CD14-positive monocyte (primary cell): ENCODE measurements at regions not wholly inside any gene's neighbourhood (a gene's known extent, or its start where the extent isn't known, plus 50 kb on each side); places are given as distances from the start of the nearest gene placed in this dataset.

Experiments used
- DNase-seq, 3 donors: peaks; one replicate each; pipeline ENCODE4 v3.0.0-alpha.2; 2011 to 2022
- H2AFZ ChIP-seq: 2 replicates; pipeline ENCODE4 v1.6.0; 2012; ENCODE audit warnings: mild to moderate bottlenecking, low read depth, low read length, inconsistent platforms; ENCODE audit not compliant: insufficient read depth, poor library complexity, severe bottlenecking
- H3K27ac ChIP-seq, 2 donors: 1 replicate in 1 of 2; 2 replicates in 1 of 2; pipeline ENCODE4 v1.5.1; 2012 to 2013; ENCODE audit warnings: low read length in 2 of 2, control low read depth in 1 of 2, inconsistent platforms in 1 of 2, low read depth in 1 of 2, mild to moderate bottlenecking in 1 of 2
- H3K27me3 ChIP-seq, 2 donors: one replicate each; pipeline versions ENCODE4 v1.6.0 to v1.6.1; 2011 to 2013; ENCODE audit warnings: low read length in 2 of 2; ENCODE audit not compliant: control insufficient read depth in 2 of 2, insufficient read depth in 2 of 2
- H3K36me3 ChIP-seq, 2 donors: replicated peaks in 1 of 2; 1 replicate in 1 of 2; 2 replicates in 1 of 2; pipeline versions ENCODE4 v1.5.1 to v1.6.1; 2012 to 2013; ENCODE audit warnings: low read length in 2 of 2, control low read depth in 1 of 2, inconsistent platforms in 1 of 2, mild to moderate bottlenecking in 1 of 2; ENCODE audit not compliant: insufficient read depth in 2 of 2, control insufficient read depth in 1 of 2
- H3K4me1 ChIP-seq, 2 donors: 1 replicate in 1 of 2; 2 replicates in 1 of 2; pipeline versions ENCODE4 v1.5.1 to v1.6.1; 2012 to 2013; ENCODE audit warnings: low read length in 2 of 2, control low read depth in 1 of 2, inconsistent platforms in 1 of 2, mild to moderate bottlenecking in 1 of 2, moderate library complexity in 1 of 2; ENCODE audit not compliant: insufficient read depth in 2 of 2, control insufficient read depth in 1 of 2
- H3K4me2 ChIP-seq: replicated peaks from 2 replicates; pipeline ENCODE3; 2012; ENCODE audit warnings: low read length, moderate library complexity, mild to moderate bottlenecking; ENCODE audit not compliant: poor library complexity, severe bottlenecking; ENCODE audit errors: extremely low read depth
- H3K4me3 ChIP-seq, 3 experiments: fragments of 200-600 bp in 1 of 3; sonication (generic) in 1 of 3; replicated peaks in 1 of 3; 1 replicate in 2 of 3; 2 replicates in 1 of 3; pipeline ENCODE4 v1.5.1; 2011 to 2013; ENCODE audit warnings: low read length in 3 of 3, mild to moderate bottlenecking in 3 of 3, control low read depth in 2 of 3, low read depth in 2 of 3, inconsistent platforms in 1 of 3, moderate library complexity in 1 of 3
- H3K79me2 ChIP-seq: 2 replicates; pipeline ENCODE4 v1.6.0; 2012; ENCODE audit warnings: mild to moderate bottlenecking, control low read depth, inconsistent platforms, low read length, moderate library complexity; ENCODE audit not compliant: insufficient read depth
- H3K9ac ChIP-seq: 2 replicates; pipeline ENCODE4 v1.6.0; 2017; ENCODE audit warnings: low read length, mild to moderate bottlenecking; ENCODE audit not compliant: insufficient read depth, poor library complexity, severe bottlenecking
- H3K9me3 ChIP-seq, 2 donors: replicated peaks in 1 of 2; 1 replicate in 1 of 2; 2 replicates in 1 of 2; pipeline versions ENCODE4 v1.5.1 to v1.6.1; 2012 to 2013; ENCODE audit warnings: low read length in 2 of 2, control low read depth in 1 of 2; ENCODE audit not compliant: control insufficient read depth in 1 of 2, insufficient read depth in 1 of 2
- H4K20me1 ChIP-seq: 2 replicates; pipeline ENCODE4 v1.6.0; 2012; ENCODE audit warnings: mild to moderate bottlenecking, low read length, control low read depth, moderate library complexity; ENCODE audit not compliant: insufficient read depth
- H3K27ac Mint-ChIP-seq, 7 donors: one replicate each; pipeline ENCODE4 v1.8.0; 2020; ENCODE audit warnings: mild to moderate bottlenecking in 7 of 7, mixed read lengths in 7 of 7, moderate library complexity in 6 of 7, inconsistent platforms in 2 of 7
- H3K27me3 Mint-ChIP-seq, 3 donors: one replicate each; pipeline ENCODE4 v1.8.0; 2021 to 2022; ENCODE audit warnings: low read depth in 3 of 3, mild to moderate bottlenecking in 3 of 3, mixed read lengths in 3 of 3, moderate library complexity in 3 of 3, inconsistent platforms in 1 of 3
- H3K36me3 Mint-ChIP-seq, 2 donors: one replicate each; pipeline ENCODE4 v1.8.0; 2020; ENCODE audit warnings: mixed read lengths in 2 of 2, inconsistent platforms in 1 of 2, mild to moderate bottlenecking in 1 of 2
- H3K4me1 Mint-ChIP-seq: one replicate; pipeline ENCODE4 v1.8.0; 2020; ENCODE audit warnings: mild to moderate bottlenecking, mixed read lengths
- H3K4me3 Mint-ChIP-seq, 2 donors: one replicate each; pipeline ENCODE4 v1.8.0; 2020; ENCODE audit warnings: mild to moderate bottlenecking in 2 of 2, mixed read lengths in 2 of 2, moderate library complexity in 1 of 2
- H3K9me3 Mint-ChIP-seq, 7 donors: one replicate each; pipeline ENCODE4 v1.8.0; 2020 to 2022; ENCODE audit warnings: mixed read lengths in 7 of 7, mild to moderate bottlenecking in 6 of 7, moderate library complexity in 6 of 7, inconsistent platforms in 2 of 7
- WGBS: methylation state at CpG from one replicate; pipeline ENCODE4 v1.1.5; 2013; ENCODE audit warnings: missing lambda C conversion rate; ENCODE audit not compliant: insufficient coverage; 5-methylcytosine and 5-hydroxymethylcytosine counted together
- intact Hi-C, 2 donors: fragments of 100-400 bp; cut with micrococcal nuclease; formaldehyde crosslinking; loops; one replicate each; pipeline versions ENCODE4 v1.15.0 to v1.15.1; 2023
- TF ChIP-seq, protein P1 (sequence below): fragments of 200-600 bp; IDR thresholded peaks from one replicate; pipeline ENCODE4 v1.8.0; 2022; ENCODE audit warnings: antibody characterized with exemption, mild to moderate bottlenecking

DNA sequence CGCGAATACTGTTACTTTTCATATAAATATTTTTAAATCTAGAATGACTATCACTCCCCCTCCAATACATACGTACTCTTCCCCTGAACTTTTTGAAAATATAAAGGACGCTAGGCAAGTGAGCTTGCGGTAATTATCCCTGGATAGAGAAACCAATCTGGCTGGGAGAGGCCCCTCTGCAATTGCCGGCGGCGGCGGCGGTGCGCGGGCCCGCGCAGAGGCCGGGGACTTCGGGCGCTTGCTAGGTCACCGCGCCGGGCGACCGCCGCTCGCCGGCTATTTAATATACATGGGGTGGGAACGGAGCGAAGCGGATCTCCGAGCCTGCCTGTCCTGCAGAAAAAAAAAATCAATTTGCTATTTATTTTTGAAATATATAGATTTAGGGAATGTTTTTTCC, 416.3 kb upstream of the ESRRG start:
- Histone ChIP-seq H3K4me2 (no peak overlapping the region), H3K36me3 (no peaks in the 10 kb centered on the region), H3K79me2 (no peaks in the 10 kb centered on the region), H4K20me1 (no peaks in the 10 kb centered on the region), H3K9me3 (peaks cover 9 to 39% of the 10 kb centered on the region in 2 donors), H3K9ac (no peak overlapping the region), H2AFZ (no peak overlapping the region), H3K27ac (no peak overlapping the region), H3K4me1 (no peaks in the 10 kb centered on the region), H3K4me3 (no peak overlapping the region), H3K27me3 (peaks cover 56 to 79% of the 10 kb centered on the region in 2 donors)
- no peak overlapping the region for H3K27ac Mint-ChIP-seq
- DNase-seq: no peak
- intact Hi-C loops: no loop called here
- H3K27me3 Mint-ChIP-seq: peaks cover 67 to 78% (median 74%) of the 10 kb centered on the region in 3 donors
- TF ChIP-seq, protein P1, sequence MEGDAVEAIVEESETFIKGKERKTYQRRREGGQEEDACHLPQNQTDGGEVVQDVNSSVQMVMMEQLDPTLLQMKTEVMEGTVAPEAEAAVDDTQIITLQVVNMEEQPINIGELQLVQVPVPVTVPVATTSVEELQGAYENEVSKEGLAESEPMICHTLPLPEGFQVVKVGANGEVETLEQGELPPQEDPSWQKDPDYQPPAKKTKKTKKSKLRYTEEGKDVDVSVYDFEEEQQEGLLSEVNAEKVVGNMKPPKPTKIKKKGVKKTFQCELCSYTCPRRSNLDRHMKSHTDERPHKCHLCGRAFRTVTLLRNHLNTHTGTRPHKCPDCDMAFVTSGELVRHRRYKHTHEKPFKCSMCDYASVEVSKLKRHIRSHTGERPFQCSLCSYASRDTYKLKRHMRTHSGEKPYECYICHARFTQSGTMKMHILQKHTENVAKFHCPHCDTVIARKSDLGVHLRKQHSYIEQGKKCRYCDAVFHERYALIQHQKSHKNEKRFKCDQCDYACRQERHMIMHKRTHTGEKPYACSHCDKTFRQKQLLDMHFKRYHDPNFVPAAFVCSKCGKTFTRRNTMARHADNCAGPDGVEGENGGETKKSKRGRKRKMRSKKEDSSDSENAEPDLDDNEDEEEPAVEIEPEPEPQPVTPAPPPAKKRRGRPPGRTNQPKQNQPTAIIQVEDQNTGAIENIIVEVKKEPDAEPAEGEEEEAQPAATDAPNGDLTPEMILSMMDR: no peak
- H3K9me3 Mint-ChIP-seq: peaks cover 3 to 31% (median 18%) of the 10 kb centered on the region in 7 donors
- peak overlapping the region in 1 of 2 donors; percentile 78 for H3K4me3 Mint-ChIP-seq
- H3K4me1 Mint-ChIP-seq: peaks cover 4% of the 10 kb centered on the region
- WGBS: 4% methylated on average over 5 of the region's 29 CpGs
- peaks cover 0 to 5% of the 10 kb centered on the region in 2 donors for H3K36me3 Mint-ChIP-seq

DNA sequence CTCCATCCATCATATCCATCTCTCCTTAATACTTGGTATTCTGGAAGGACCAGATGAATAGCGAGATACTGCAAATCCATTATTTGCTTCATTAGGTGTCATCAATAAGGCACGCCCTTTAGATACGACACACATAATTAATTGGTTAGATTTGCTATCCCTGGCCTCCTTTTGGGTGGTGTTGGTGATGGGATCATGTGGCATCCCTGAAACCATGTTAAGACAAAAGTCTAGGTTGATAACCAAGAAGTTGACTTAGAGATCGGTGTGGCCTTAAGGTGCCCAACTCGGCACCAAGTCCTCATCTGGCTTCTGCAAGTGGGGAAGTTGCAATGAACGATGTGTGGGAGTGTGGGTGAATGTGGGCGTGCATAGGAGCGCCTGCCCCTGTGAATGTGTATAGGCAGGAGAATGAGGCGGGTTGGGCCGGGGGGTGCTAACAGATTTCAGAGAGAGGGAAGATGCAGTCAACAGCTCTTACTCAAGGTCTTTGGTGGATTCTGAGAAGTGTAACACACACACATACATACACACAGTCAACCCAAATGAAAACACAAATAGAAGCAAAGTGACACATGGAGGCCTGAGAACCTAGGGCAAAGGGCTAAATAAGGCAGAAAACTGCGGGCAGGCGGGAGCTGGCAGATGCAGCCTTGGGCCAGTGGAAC, 415.7 kb upstream of the ESRRG start:
- Histone ChIP-seq H3K79me2 (no peaks in the 10 kb centered on the region), H2AFZ (no peak overlapping the region), H3K4me1 (no peaks in the 10 kb centered on the region), H3K4me3 (no peak overlapping the region), H3K9ac (no peak overlapping the region), H3K27ac (no peak overlapping the region), H3K36me3 (no peaks in the 10 kb centered on the region), H3K27me3 (peaks cover 56 to 85% of the 10 kb centered on the region in 2 donors), H3K9me3 (peaks cover 9 to 39% of the 10 kb centered on the region in 2 donors), H3K4me2 (no peak overlapping the region), H4K20me1 (no peaks in the 10 kb centered on the region)
- Mint-ChIP-seq H3K27ac (peak overlapping the region in 2 of 7 donors; percentile 16 to 70), H3K36me3 (peaks cover 0 to 5% of the 10 kb centered on the region in 2 donors), H3K27me3 (peaks cover 72 to 84% (median 79%) of the 10 kb centered on the region in 3 donors), H3K9me3 (peaks cover 3 to 37% (median 21%) of the 10 kb centered on the region in 7 donors), H3K4me3 (peak overlapping the region in 1 of 2 donors; percentile 78), H3K4me1 (peaks cover 4% of the 10 kb centered on the region)
- DNase-seq: no peak
- intact Hi-C loops: no loop called here
- TF ChIP-seq, protein P1: no peak
- WGBS: 11% methylated on average over 5 of the region's 12 CpGs
